Right renal pelvis (tissue), 4 donors: ENCODE measurements at regions not wholly inside any gene's neighbourhood (a gene's known extent, or its start where the extent isn't known, plus 50 kb on each side); places are given as distances from the start of the nearest gene placed in this dataset.
"Not testable (repeated sequence)": the region's sequence is repeated elsewhere in the genome, so short reads cannot be mapped to it uniquely, and the experiment has no call there.

Experiments
- DNase-seq, 4 donors: peaks; one replicate each; pipeline ENCODE4 v3.0.0-alpha.2; 2013; ENCODE audit warnings: low read depth in 4 of 4, low spot score in 3 of 4, missing footprints in 1 of 4

GRCh38 chr1:104135036-104135435, 385.3 kb downstream of the AMY1C start:
- not testable (repeated sequence) for DNase-seq

- DNase-seq, result no peak
These were observed 386.9 kb downstream of the AMY1C start for GRCh38 chr1:104136621-104137020.

GRCh38 chr1:104156738-104157137, 407.0 kb downstream of the AMY1C start:
- DNase-seq, result no peak

GRCh38 chr1:104163912-104164476, 414.3 kb downstream of the AMY1C start:
- DNase-seq, result no peak

GRCh38 chr1:104172243-104172681, 422.6 kb downstream of the AMY1C start:
- DNase-seq, result no peak

GRCh38 chr1:104182251-104182650, 432.6 kb downstream of the AMY1C start:
- no peak for DNase-seq

- no peak for DNase-seq
These were observed 439.5 kb downstream of the AMY1C start for GRCh38 chr1:104189207-104189606.

GRCh38 chr1:104190821-104191220, 441.1 kb downstream of the AMY1C start:
- no peak for DNase-seq

- DNase-seq, result no peak
These were observed 445.7 kb downstream of the AMY1C start for GRCh38 chr1:104195395-104195794.

- no peak for DNase-seq
These were observed 446.4 kb downstream of the AMY1C start for GRCh38 chr1:104196136-104196535.

GRCh38 chr1:104197516-104197915, 447.8 kb downstream of the AMY1C start:
- DNase-seq, result no peak

- no peak for DNase-seq
These were observed 462.5 kb downstream of the AMY1C start for GRCh38 chr1:104212239-104212638.

GRCh38 chr1:104217395-104217986, 467.8 kb downstream of the AMY1C start:
- DNase-seq, result not testable (repeated sequence)

GRCh38 chr1:104229860-104230259, 480.2 kb downstream of the AMY1C start:
- no peak for DNase-seq

- DNase-seq, result no peak
These were observed 482.0 kb downstream of the AMY1C start for GRCh38 chr1:104231676-104232075.

GRCh38 chr1:104235141-104235540, 485.4 kb downstream of the AMY1C start:
- no peak for DNase-seq

- peak; percentile 20 to 52 (median 33) for DNase-seq
These were observed 489.3 kb downstream of the AMY1C start for GRCh38 chr1:104238991-104239390.

- DNase-seq, result no peak
These were observed 498.7 kb downstream of the AMY1C start for GRCh38 chr1:104248385-104248784.

GRCh38 chr1:104259481-104259880, 509.8 kb downstream of the AMY1C start:
- no peak for DNase-seq

- DNase-seq, result not testable (repeated sequence)
These were observed 513.4 kb downstream of the AMY1C start for GRCh38 chr1:104263110-104263509.

- DNase-seq, result no peak
These were observed 514.8 kb downstream of the AMY1C start for GRCh38 chr1:104264521-104264920.

- DNase-seq, result no peak
These were observed 515.5 kb downstream of the AMY1C start for GRCh38 chr1:104265163-104265562.

GRCh38 chr1:104266612-104267011, 516.9 kb downstream of the AMY1C start:
- no peak for DNase-seq
